Neural progenitor cell (in vitro differentiated cells): ENCODE measurements at regions not wholly inside any gene's neighbourhood (a gene's known extent, or its start where the extent isn't known, plus 50 kb on each side); places are given as distances from the start of the nearest gene placed in this dataset.

Experiments used
- DNase-seq: peaks from one replicate; pipeline ENCODE4 v3.0.0-alpha.2; 2016; ENCODE audit warnings: low spot score
- H2AFZ ChIP-seq: fragments of 200-600 bp; sonication (generic); replicated peaks from 2 replicates; pipeline ENCODE4 v1.6.1; 2016; ENCODE audit warnings: antibody characterized with exemption
- H3F3A ChIP-seq: fragments of 200-600 bp; sonication (generic); 2 replicates; pipeline ENCODE4 v1.6.1; 2016; ENCODE audit warnings: antibody characterized with exemption, low read depth
- H3K27ac ChIP-seq: fragments of 200-600 bp; sonication (generic); 2 replicates; pipeline ENCODE4 v1.5.1; 2016; ENCODE audit warnings: mild to moderate bottlenecking
- H3K27me3 ChIP-seq: fragments of 200-600 bp; sonication (generic); 2 replicates; pipeline ENCODE4 v1.6.1; 2016; ENCODE audit warnings: mild to moderate bottlenecking, moderate library complexity
- H3K36me3 ChIP-seq: fragments of 200-600 bp; sonication (generic); 2 replicates; pipeline ENCODE4 v1.5.1; 2016
- H3K4me1 ChIP-seq: fragments of 200-600 bp; sonication (generic); 2 replicates; pipeline ENCODE4 v1.6.1; 2016; ENCODE audit warnings: mixed run types
- H3K4me2 ChIP-seq: fragments of 200-600 bp; sonication (generic); 2 replicates; pipeline ENCODE4 v1.6.1; 2016
- H3K4me3 ChIP-seq: fragments of 200-600 bp; sonication (generic); 2 replicates; pipeline ENCODE4 v1.5.1; 2016
- H3K79me2 ChIP-seq: fragments of 200-600 bp; sonication (generic); 2 replicates; pipeline ENCODE4 v1.6.1; 2016; ENCODE audit warnings: low read depth
- H3K9ac ChIP-seq: fragments of 200-600 bp; sonication (generic); 2 replicates; pipeline ENCODE4 v1.6.1; 2016
- H3K9me3 ChIP-seq: fragments of 200-600 bp; sonication (generic); 2 replicates; pipeline ENCODE4 v1.5.1; 2016; ENCODE audit warnings: low read depth
- H4K20me1 ChIP-seq: fragments of 200-600 bp; sonication (generic); 2 replicates; pipeline ENCODE4 v1.6.1; 2016; ENCODE audit warnings: low read depth
- H3K27ac Mint-ChIP-seq: 3 replicates; pipeline ENCODE4 v1.8.0; 2021; ENCODE audit warnings: mixed read lengths
- H3K27me3 Mint-ChIP-seq: 2 replicates; pipeline ENCODE4 v1.8.0; 2022; ENCODE audit warnings: low read depth, mild to moderate bottlenecking, inconsistent platforms, moderate library complexity, mixed read lengths; ENCODE audit not compliant: insufficient read depth
- H3K36me3 Mint-ChIP-seq: 3 replicates; pipeline ENCODE4 v1.8.0; 2021; ENCODE audit warnings: mixed read lengths
- H3K4me1 Mint-ChIP-seq: 3 replicates; pipeline ENCODE4 v1.8.0; 2021; ENCODE audit warnings: mixed read lengths
- H3K4me3 Mint-ChIP-seq: 3 replicates; pipeline ENCODE4 v1.8.0; 2021; ENCODE audit warnings: mild to moderate bottlenecking, moderate library complexity, mixed read lengths
- H3K9me3 Mint-ChIP-seq: 3 replicates; pipeline ENCODE4 v1.8.0; 2020; ENCODE audit warnings: mixed read lengths
- CTCF ChIP-seq: fragments of 200-600 bp; sonication (generic); IDR thresholded peaks from 2 replicates; pipeline ENCODE4 v1.5.1; 2017; ENCODE audit warnings: antibody characterized with exemption, mild to moderate bottlenecking
- EZH2 ChIP-seq: fragments of 200-600 bp; sonication (generic); IDR thresholded peaks from 2 replicates; pipeline ENCODE4 v1.6.1; 2017; ENCODE audit warnings: antibody characterized with exemption, mild to moderate bottlenecking, moderate library complexity
- EZH2phosphoT487 ChIP-seq: fragments of 200-600 bp; sonication (generic); IDR thresholded peaks from 2 replicates; pipeline ENCODE4 v1.6.1; 2017; ENCODE audit warnings: antibody characterized with exemption

- H3F3A ChIP-seq: no peaks in the 10 kb centered on the region
- H3K9ac ChIP-seq: no peak overlapping the region
- Mint-ChIP-seq H3K4me1 (peaks cover 3% of the 10 kb centered on the region), H3K27ac (no peak overlapping the region), H3K27me3 (no peaks in the 10 kb centered on the region), H3K4me3 (no peak overlapping the region), H3K9me3 (peaks cover 7% of the 10 kb centered on the region), H3K36me3 (peaks cover 3% of the 10 kb centered on the region)
- H4K20me1 ChIP-seq: no peaks in the 10 kb centered on the region
- no peaks in the 10 kb centered on the region for H3K9me3 ChIP-seq
- H3K36me3 ChIP-seq: no peaks in the 10 kb centered on the region
- no peak overlapping the region for H3K27ac ChIP-seq
- H3K79me2 ChIP-seq: no peaks in the 10 kb centered on the region
- peaks cover 11% of the 10 kb centered on the region for H3K4me1 ChIP-seq
- no peak for TF ChIP-seq EZH2
- TF ChIP-seq CTCF: no peak
- no peak for TF ChIP-seq EZH2phosphoT487
- no peaks in the 10 kb centered on the region for H3K27me3 ChIP-seq
- no peak for DNase-seq
- H2AFZ ChIP-seq: no peak overlapping the region
- H3K4me3 ChIP-seq: no peak overlapping the region
- no peak overlapping the region for H3K4me2 ChIP-seq
Observed at GRCh38 chr5:127993476-127993875, 90.1 kb upstream of the SLC12A2 start.

GRCh38 chr5:127994087-127994660 is 89.4 kb upstream of the SLC12A2 start:
- H3K4me3 ChIP-seq: no peak overlapping the region
- H3K4me1 ChIP-seq: peaks cover 11% of the 10 kb centered on the region
- H4K20me1 ChIP-seq: no peaks in the 10 kb centered on the region
- no peak for DNase-seq
- H3K4me1 Mint-ChIP-seq: peaks cover 3% of the 10 kb centered on the region
- no peaks in the 10 kb centered on the region for H3K79me2 ChIP-seq
- H3F3A ChIP-seq: no peaks in the 10 kb centered on the region
- no peaks in the 10 kb centered on the region for H3K27me3 ChIP-seq
- no peaks in the 10 kb centered on the region for H3K9me3 ChIP-seq
- TF ChIP-seq CTCF: no peak
- no peak for TF ChIP-seq EZH2
- TF ChIP-seq EZH2phosphoT487: no peak
- H3K36me3 ChIP-seq: no peaks in the 10 kb centered on the region
- H3K4me2 ChIP-seq: no peak overlapping the region
- H3K4me3 Mint-ChIP-seq: no peak overlapping the region
- H3K27ac ChIP-seq: no peak overlapping the region
- no peaks in the 10 kb centered on the region for H3K27me3 Mint-ChIP-seq
- H3K36me3 Mint-ChIP-seq: peaks cover 3% of the 10 kb centered on the region
- no peak overlapping the region for H3K9ac ChIP-seq
- peaks cover 7% of the 10 kb centered on the region for H3K9me3 Mint-ChIP-seq
- H2AFZ ChIP-seq: no peak overlapping the region
- no peak overlapping the region for H3K27ac Mint-ChIP-seq

- Histone ChIP-seq H3K4me1 (peaks cover 11% of the 10 kb centered on the region), H3K79me2 (no peaks in the 10 kb centered on the region), H3K4me3 (no peak overlapping the region), H4K20me1 (no peaks in the 10 kb centered on the region), H3K27ac (no peak overlapping the region), H3K9me3 (no peaks in the 10 kb centered on the region), H3K36me3 (no peaks in the 10 kb centered on the region), H3F3A (no peaks in the 10 kb centered on the region), H2AFZ (no peak overlapping the region), H3K9ac (no peak overlapping the region), H3K27me3 (no peaks in the 10 kb centered on the region), H3K4me2 (no peak overlapping the region)
- Mint-ChIP-seq H3K9me3 (peaks cover 2% of the 10 kb centered on the region), H3K4me3 (no peak overlapping the region), H3K27ac (no peak overlapping the region), H3K27me3 (no peaks in the 10 kb centered on the region), H3K4me1 (peaks cover 3% of the 10 kb centered on the region), H3K36me3 (peaks cover 3% of the 10 kb centered on the region)
- DNase-seq: no peak
- TF ChIP-seq EZH2 (no peak), EZH2phosphoT487 (no peak), CTCF (no peak)
Observed at GRCh38 chr5:127995556-127995955, 88.0 kb upstream of the SLC12A2 start.
